WTC11 (cell line): ENCODE measurements at regions not wholly inside any gene's neighbourhood (a gene's known extent, or its start where the extent isn't known, plus 50 kb on each side); places are given as distances from the start of the nearest gene placed in this dataset.

Experiments
- ETV6 ChIP-seq: sonication (generic); formaldehyde crosslinking; IDR thresholded peaks from 2 replicates; pipeline ENCODE4 v1.8.1; 2022; ENCODE audit warnings: mild to moderate bottlenecking, missing genetic modification reagents
- KAT7 ChIP-seq: sonication (generic); formaldehyde crosslinking; IDR thresholded peaks from 2 replicates; pipeline ENCODE4 v1.8.1; 2023; ENCODE audit warnings: missing genetic modification reagents, mild to moderate bottlenecking, borderline replicate concordance
- MXD4 ChIP-seq: fragments of 250-450 bp; sonication (Bioruptor Pico); IDR thresholded peaks from 2 replicates; pipeline ENCODE4 v1.8.0; 2021; ENCODE audit warnings: mild to moderate bottlenecking, moderate library complexity, borderline replicate concordance
- NR2C2 ChIP-seq: sonication (generic); formaldehyde crosslinking; IDR thresholded peaks from 2 replicates; pipeline ENCODE4 v1.8.0; 2022; ENCODE audit warnings: mild to moderate bottlenecking, missing genetic modification reagents
- SOX15 ChIP-seq: fragments of 250-450 bp; sonication (Bioruptor Pico); IDR thresholded peaks from 2 replicates; pipeline ENCODE4 v1.9.0; 2021; ENCODE audit warnings: mild to moderate bottlenecking
- TF ChIP-seq, protein P1 (sequence below): fragments of 200-600 bp; IDR thresholded peaks from 2 replicates; pipeline ENCODE4 v1.8.0; 2022; ENCODE audit warnings: antibody characterized with exemption
- TF ChIP-seq, protein P2 (sequence below): sonication (generic); formaldehyde crosslinking; IDR thresholded peaks from 2 replicates; pipeline ENCODE4 v1.8.1; 2022; ENCODE audit warnings: low read depth, missing genetic modification reagents, borderline replicate concordance
- TF ChIP-seq, protein P3 (sequence below): sonication (generic); formaldehyde crosslinking; IDR thresholded peaks from 2 replicates; pipeline ENCODE4 v1.8.0; 2022; ENCODE audit warnings: mild to moderate bottlenecking, missing genetic modification reagents
- TF ChIP-seq, protein P4 (sequence below): sonication (generic); formaldehyde crosslinking; conservative IDR thresholded peaks from 2 replicates; pipeline ENCODE4 v1.8.1; 2022; ENCODE audit warnings: mild to moderate bottlenecking, missing genetic modification reagents
- TF ChIP-seq, protein P5 (sequence below): sonication (generic); formaldehyde crosslinking; IDR thresholded peaks from 2 replicates; pipeline ENCODE4 v1.8.0; 2022; ENCODE audit warnings: mild to moderate bottlenecking, missing genetic modification reagents
- TF ChIP-seq, protein P6 (sequence below): sonication (generic); formaldehyde crosslinking; IDR thresholded peaks from 2 replicates; pipeline ENCODE4 v1.8.1; 2022; ENCODE audit warnings: missing genetic modification reagents, borderline replicate concordance
- TF ChIP-seq, protein P7 (sequence below): sonication (generic); formaldehyde crosslinking; IDR thresholded peaks from 2 replicates; pipeline ENCODE4 v1.8.0; 2022; ENCODE audit warnings: mild to moderate bottlenecking, missing genetic modification reagents
- TF ChIP-seq, protein P8 (sequence below): sonication (generic); formaldehyde crosslinking; IDR thresholded peaks from 2 replicates; pipeline ENCODE4 v1.8.1; 2023; ENCODE audit warnings: mild to moderate bottlenecking, missing genetic modification reagents, moderate library complexity
- TF ChIP-seq, protein P9 (sequence below): sonication (generic); formaldehyde crosslinking; IDR thresholded peaks from 2 replicates; pipeline ENCODE4 v1.8.1; 2023; ENCODE audit warnings: mild to moderate bottlenecking, missing genetic modification reagents, moderate library complexity

DNA sequence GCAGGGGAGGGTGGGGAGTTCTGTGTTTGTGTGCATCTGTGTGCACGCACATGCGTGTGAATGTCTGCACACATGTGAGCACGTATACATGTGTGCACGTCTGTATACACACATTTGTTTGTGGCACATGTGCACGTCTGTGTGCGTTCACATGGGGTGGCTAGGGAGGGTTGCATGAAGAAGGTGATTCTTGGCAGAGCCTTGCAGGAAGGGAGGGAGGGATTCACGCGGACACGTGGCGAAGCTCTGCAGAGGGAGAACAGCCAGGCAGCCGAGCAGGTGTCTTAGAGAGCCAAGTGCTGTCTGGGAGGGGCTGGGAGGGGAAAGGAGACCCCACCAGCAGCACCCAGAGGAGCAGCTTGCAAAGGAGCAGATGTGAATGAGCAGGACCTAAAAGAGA is 372.1 kb downstream of the BRD1 start:
- TF ChIP-seq, protein P1, sequence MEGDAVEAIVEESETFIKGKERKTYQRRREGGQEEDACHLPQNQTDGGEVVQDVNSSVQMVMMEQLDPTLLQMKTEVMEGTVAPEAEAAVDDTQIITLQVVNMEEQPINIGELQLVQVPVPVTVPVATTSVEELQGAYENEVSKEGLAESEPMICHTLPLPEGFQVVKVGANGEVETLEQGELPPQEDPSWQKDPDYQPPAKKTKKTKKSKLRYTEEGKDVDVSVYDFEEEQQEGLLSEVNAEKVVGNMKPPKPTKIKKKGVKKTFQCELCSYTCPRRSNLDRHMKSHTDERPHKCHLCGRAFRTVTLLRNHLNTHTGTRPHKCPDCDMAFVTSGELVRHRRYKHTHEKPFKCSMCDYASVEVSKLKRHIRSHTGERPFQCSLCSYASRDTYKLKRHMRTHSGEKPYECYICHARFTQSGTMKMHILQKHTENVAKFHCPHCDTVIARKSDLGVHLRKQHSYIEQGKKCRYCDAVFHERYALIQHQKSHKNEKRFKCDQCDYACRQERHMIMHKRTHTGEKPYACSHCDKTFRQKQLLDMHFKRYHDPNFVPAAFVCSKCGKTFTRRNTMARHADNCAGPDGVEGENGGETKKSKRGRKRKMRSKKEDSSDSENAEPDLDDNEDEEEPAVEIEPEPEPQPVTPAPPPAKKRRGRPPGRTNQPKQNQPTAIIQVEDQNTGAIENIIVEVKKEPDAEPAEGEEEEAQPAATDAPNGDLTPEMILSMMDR, result no peak
- TF ChIP-seq, protein P2, sequence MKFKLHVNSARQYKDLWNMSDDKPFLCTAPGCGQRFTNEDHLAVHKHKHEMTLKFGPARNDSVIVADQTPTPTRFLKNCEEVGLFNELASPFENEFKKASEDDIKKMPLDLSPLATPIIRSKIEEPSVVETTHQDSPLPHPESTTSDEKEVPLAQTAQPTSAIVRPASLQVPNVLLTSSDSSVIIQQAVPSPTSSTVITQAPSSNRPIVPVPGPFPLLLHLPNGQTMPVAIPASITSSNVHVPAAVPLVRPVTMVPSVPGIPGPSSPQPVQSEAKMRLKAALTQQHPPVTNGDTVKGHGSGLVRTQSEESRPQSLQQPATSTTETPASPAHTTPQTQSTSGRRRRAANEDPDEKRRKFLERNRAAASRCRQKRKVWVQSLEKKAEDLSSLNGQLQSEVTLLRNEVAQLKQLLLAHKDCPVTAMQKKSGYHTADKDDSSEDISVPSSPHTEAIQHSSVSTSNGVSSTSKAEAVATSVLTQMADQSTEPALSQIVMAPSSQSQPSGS (CRISPR knock-in tag), result no peak
- TF ChIP-seq, protein P3, sequence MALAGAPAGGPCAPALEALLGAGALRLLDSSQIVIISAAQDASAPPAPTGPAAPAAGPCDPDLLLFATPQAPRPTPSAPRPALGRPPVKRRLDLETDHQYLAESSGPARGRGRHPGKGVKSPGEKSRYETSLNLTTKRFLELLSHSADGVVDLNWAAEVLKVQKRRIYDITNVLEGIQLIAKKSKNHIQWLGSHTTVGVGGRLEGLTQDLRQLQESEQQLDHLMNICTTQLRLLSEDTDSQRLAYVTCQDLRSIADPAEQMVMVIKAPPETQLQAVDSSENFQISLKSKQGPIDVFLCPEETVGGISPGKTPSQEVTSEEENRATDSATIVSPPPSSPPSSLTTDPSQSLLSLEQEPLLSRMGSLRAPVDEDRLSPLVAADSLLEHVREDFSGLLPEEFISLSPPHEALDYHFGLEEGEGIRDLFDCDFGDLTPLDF (CRISPR knock-in tag), result no peak
- TF ChIP-seq, protein P4, sequence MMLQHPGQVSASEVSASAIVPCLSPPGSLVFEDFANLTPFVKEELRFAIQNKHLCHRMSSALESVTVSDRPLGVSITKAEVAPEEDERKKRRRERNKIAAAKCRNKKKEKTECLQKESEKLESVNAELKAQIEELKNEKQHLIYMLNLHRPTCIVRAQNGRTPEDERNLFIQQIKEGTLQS (CRISPR knock-in tag), result no peak
- no peak for TF ChIP-seq NR2C2 (CRISPR knock-in tag)
- TF ChIP-seq KAT7 (CRISPR knock-in tag), result no peak
- TF ChIP-seq, protein P5, sequence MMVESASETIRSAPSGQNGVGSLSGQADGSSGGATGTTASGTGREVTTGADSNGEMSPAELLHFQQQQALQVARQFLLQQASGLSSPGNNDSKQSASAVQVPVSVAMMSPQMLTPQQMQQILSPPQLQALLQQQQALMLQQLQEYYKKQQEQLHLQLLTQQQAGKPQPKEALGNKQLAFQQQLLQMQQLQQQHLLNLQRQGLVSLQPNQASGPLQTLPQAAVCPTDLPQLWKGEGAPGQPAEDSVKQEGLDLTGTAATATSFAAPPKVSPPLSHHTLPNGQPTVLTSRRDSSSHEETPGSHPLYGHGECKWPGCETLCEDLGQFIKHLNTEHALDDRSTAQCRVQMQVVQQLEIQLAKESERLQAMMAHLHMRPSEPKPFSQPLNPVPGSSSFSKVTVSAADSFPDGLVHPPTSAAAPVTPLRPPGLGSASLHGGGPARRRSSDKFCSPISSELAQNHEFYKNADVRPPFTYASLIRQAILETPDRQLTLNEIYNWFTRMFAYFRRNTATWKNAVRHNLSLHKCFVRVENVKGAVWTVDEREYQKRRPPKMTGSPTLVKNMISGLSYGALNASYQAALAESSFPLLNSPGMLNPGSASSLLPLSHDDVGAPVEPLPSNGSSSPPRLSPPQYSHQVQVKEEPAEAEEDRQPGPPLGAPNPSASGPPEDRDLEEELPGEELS, result no peak
- TF ChIP-seq SOX15, result no peak
- no peak for TF ChIP-seq ETV6 (CRISPR knock-in tag)
- no peak for TF ChIP-seq MXD4
- TF ChIP-seq, protein P6, sequence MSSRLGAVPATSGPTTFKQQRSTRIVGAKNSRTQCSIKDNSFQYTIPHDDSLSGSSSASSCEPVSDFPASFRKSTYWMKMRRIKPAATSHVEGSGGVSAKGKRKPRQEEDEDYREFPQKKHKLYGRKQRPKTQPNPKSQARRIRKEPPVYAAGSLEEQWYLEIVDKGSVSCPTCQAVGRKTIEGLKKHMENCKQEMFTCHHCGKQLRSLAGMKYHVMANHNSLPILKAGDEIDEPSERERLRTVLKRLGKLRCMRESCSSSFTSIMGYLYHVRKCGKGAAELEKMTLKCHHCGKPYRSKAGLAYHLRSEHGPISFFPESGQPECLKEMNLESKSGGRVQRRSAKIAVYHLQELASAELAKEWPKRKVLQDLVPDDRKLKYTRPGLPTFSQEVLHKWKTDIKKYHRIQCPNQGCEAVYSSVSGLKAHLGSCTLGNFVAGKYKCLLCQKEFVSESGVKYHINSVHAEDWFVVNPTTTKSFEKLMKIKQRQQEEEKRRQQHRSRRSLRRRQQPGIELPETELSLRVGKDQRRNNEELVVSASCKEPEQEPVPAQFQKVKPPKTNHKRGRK, result no peak
- TF ChIP-seq, protein P7, sequence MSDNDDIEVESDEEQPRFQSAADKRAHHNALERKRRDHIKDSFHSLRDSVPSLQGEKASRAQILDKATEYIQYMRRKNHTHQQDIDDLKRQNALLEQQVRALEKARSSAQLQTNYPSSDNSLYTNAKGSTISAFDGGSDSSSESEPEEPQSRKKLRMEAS (CRISPR knock-in tag), result no peak
- TF ChIP-seq, protein P8, sequence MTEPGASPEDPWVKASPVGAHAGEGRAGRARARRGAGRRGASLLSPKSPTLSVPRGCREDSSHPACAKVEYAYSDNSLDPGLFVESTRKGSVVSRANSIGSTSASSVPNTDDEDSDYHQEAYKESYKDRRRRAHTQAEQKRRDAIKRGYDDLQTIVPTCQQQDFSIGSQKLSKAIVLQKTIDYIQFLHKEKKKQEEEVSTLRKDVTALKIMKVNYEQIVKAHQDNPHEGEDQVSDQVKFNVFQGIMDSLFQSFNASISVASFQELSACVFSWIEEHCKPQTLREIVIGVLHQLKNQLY (CRISPR knock-in tag), result no peak
- TF ChIP-seq, protein P9, sequence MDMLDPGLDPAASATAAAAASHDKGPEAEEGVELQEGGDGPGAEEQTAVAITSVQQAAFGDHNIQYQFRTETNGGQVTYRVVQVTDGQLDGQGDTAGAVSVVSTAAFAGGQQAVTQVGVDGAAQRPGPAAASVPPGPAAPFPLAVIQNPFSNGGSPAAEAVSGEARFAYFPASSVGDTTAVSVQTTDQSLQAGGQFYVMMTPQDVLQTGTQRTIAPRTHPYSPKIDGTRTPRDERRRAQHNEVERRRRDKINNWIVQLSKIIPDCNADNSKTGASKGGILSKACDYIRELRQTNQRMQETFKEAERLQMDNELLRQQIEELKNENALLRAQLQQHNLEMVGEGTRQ, result no peak
